C4-2B (cell line): ENCODE measurements at regions not wholly inside any gene's neighbourhood (a gene's known extent, or its start where the extent isn't known, plus 50 kb on each side); places are given as distances from the start of the nearest gene placed in this dataset.

Experiments used
- H3K27ac ChIP-seq: fragments of 450-650 bp; 2 replicates; pipeline ENCODE4 v1.5.1; 2017
- CTCF ChIP-seq: fragments of 450-650 bp; conservative IDR thresholded peaks from 2 replicates; pipeline ENCODE4 v1.5.1; 2017; ENCODE audit warnings: mild to moderate bottlenecking
- ZFX ChIP-seq: fragments of 450-650 bp; IDR thresholded peaks from 2 replicates; pipeline ENCODE4 v1.6.1; 2017

GRCh38 chrX:6761251-6761650 is 226.3 kb upstream of the VCX3A start:
- TF ChIP-seq ZFX = no peak
- no peak for TF ChIP-seq CTCF
- H3K27ac ChIP-seq = no peak overlapping the region

DNA sequence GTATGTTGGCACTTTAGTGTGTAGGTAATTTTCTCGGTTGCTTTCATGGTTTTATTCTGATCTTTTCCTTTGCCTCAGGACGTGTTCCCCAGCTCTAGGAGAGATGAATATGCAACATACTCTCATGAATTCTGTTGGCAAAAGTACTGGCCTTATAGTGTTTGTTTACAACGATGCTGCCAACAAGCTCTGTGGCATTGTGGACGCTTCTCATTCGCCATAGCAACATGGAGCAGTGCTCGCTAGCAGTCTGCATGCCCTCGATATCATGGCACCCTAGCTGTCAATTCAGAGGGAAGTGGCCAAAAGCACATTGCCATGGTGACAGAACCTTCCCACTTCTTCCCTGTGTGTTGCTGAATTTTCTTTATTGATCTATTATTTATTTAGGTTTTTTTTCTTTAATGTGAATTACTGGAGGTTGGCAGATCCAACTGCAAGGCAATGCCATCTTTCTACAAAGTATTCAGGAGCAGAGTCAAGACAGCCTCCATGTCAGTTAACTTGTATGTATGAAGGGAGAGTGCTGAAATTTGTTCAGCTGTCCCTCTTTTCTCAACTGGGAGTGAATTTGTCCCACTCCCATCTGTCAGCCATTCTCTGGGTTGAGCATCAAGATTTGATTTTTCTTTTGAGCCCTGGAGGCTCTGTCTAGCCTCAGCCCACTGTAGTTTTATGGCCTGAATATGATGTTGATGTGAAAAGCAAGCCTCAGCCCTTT is 224.9 kb upstream of the VCX3A start:
- TF ChIP-seq ZFX = no peak
- no peak for TF ChIP-seq CTCF
- no peak overlapping the region for H3K27ac ChIP-seq

DNA sequence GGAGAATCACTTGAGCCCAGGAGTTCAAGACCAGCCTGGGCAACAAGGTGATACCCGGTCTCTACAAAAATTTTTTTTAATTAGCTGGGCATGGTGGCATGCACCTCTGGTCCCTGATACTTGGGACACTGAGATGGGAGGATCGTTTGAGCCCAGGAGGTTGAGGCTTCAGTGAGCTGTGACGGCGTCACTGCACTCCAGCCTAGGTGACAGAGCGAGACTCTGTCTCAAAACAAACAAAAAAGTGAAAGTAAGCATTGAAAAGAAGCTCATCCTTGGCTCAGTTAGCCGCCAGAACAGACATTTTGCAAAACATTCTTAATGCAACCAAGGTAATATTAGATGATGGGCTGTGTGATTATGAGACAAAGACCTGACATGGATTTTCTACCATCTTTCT is 223.3 kb upstream of the VCX3A start:
- H3K27ac ChIP-seq = no peak overlapping the region
- TF ChIP-seq CTCF (no peak), ZFX (no peak)

DNA sequence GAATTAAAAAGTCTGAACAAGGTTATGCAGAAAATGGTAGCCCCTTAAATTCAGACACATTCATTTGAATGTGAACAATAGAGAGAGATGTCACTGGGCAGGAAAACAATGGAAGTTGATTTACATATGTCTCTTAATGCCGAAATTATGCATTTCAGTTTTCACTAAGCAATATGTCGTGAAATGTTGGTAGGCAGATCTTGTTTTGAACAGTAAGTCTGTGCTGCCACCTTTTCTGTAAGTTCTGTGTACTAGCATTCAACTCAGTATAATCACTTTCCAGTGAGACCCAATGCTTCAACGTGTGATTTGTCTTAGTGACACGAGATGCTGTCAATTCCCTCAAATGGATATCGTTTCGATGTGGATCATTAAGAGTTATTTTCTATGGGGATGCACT is 222.7 kb upstream of the VCX3A start:
- no peak overlapping the region for H3K27ac ChIP-seq
- TF ChIP-seq CTCF = no peak
- no peak for TF ChIP-seq ZFX

DNA sequence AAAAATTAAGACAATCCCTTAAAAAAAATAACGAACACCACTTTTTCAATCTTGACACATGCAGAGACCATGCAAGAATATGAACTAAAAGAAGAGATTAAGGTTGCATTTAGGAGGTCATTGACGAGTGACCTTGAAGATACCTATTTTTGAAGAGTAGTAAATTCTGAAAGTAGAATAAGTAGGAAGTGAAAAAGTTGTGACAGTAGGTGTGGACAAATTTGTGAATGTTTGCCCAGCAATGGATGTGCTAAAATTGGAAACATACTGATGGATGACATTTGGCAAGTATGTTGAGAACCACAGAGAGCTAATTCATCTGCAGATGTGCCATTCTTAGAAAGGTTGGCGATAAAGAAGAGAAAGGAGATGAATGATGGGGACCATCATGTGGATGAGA is 213.7 kb upstream of the VCX3A start:
- no peak for TF ChIP-seq CTCF
- no peak for TF ChIP-seq ZFX
- H3K27ac ChIP-seq = no peak overlapping the region

DNA sequence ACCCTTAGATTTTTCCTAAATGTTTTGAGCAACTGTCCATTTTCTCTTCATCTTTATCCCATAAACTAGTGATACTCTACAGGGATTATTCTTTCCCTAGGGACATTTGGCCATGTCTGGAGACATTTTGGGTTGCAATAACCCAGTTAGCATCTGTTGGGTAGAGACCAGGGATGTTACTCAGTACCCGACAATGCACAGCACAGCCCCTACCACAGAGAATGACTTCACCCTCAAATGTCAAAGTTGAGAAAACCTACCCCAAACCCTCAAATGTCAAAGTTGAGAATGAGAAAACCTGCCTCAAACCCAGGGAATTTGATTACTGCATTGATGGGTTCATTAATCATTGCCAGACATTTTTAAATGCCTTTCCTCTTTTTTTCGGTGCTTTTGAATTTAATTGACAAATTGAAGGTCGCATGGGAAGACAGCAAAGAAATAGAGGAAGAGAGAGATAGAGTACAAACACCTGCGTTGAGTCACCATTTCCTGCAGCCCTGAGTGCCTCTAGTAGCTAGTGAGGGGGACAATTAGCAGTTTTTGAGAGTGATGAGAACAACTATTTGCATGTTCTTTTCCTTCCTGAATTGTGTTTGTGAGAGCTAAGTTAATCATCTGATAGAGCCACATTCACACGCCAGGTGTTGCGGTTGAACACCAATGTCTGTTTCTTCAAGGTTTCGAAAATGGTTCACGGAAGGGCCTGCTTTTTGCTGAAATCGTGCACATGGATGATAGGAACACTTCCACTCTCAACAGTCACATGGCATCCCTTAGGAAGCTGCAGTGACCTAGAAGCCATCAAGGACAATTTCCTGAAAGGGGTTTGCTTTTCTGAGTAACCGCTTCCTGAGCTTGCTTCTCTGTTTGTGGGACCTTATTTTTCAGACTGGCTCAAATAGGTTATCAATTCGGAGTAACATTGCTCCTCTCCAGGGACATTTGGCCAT is 203.9 kb upstream of the VCX3A start:
- TF ChIP-seq ZFX = no peak
- no peak for TF ChIP-seq CTCF
- no peak overlapping the region for H3K27ac ChIP-seq
